Stomach (tissue), 8 donors: ENCODE measurements at regions not wholly inside any gene's neighbourhood (a gene's known extent, or its start where the extent isn't known, plus 50 kb on each side); places are given as distances from the start of the nearest gene placed in this dataset.

Experiments used
- DNase-seq, 2 donors: peaks; one replicate each; pipeline versions ENCODE4 v3.0.0 to v3.0.0-alpha.2; 2013 to 2019
- H3K27ac ChIP-seq, 5 donors: fragments of 200-600 bp in 4 of 5; sonication (generic) in 4 of 5; one replicate each; pipeline ENCODE4 v1.5.1; 2013 to 2019; ENCODE audit warnings: mild to moderate bottlenecking in 1 of 5, moderate library complexity in 1 of 5
- H3K27me3 ChIP-seq, 3 donors: fragments of 200-600 bp; sonication (generic); one replicate each; pipeline ENCODE4 v1.5.1; 2017 to 2019; ENCODE audit warnings: mixed run types in 1 of 3
- H3K36me3 ChIP-seq, 4 donors: fragments of 200-600 bp; sonication (generic); 1 replicate in 3 of 4; 2 replicates in 1 of 4; pipeline ENCODE4 v1.5.1; 2016 to 2019
- H3K4me1 ChIP-seq, 4 donors: fragments of 200-600 bp; sonication (generic); one replicate each; pipeline ENCODE4 v1.5.1; 2016 to 2019
- H3K4me3 ChIP-seq, 4 donors: fragments of 200-600 bp; sonication (generic) in 3 of 4; one replicate each; pipeline ENCODE4 v1.5.1; 2016 to 2019; ENCODE audit warnings: mild to moderate bottlenecking in 1 of 4
- H3K9me3 ChIP-seq, 4 donors: fragments of 200-600 bp; sonication (generic); one replicate each; pipeline ENCODE4 v1.5.1; 2016 to 2019
- CTCF ChIP-seq, 7 experiments: fragments of 450-650 bp in 4 of 7; fragments of 200-600 bp in 3 of 7; sonication (generic) in 3 of 7; IDR thresholded peaks; one replicate each; pipeline ENCODE4 v1.5.1; 2016 to 2019; ENCODE audit warnings: antibody characterized with exemption in 7 of 7, control low read depth in 2 of 7, mild to moderate bottlenecking in 1 of 7
- EP300 ChIP-seq: sonication (generic); formaldehyde crosslinking; IDR thresholded peaks from one replicate; pipeline ENCODE4 v1.6.1; 2017; ENCODE audit warnings: antibody characterized with exemption
- POLR2A ChIP-seq, 4 donors: fragments of 450-650 bp; IDR thresholded peaks; one replicate each; pipeline ENCODE4 v1.6.1; 2016; ENCODE audit warnings: antibody characterized with exemption in 4 of 4, control low read depth in 2 of 4, mild to moderate bottlenecking in 1 of 4, moderate library complexity in 1 of 4
- POLR2AphosphoS5 ChIP-seq, 3 donors: sonication (generic); formaldehyde crosslinking; IDR thresholded peaks; one replicate each; pipeline ENCODE4 v1.6.1; 2016; ENCODE audit warnings: antibody characterized with exemption in 3 of 3
- WGBS, 5 donors: extraction: QIAGEN DNeasy Blood & Tissue Kit in 3 of 5; methylation state at CpG; one replicate each; pipeline versions ENCODE4 v1.1.5 to v1.1.7; 2013 to 2018; 5-methylcytosine and 5-hydroxymethylcytosine counted together
- intact Hi-C: fragments of 100-400 bp; cut with DNase I; formaldehyde crosslinking; loops from one replicate; pipeline ENCODE4 v1.15.1; 2023; ENCODE audit warnings: low total_unique reads
- donor health status: healthy with polysubstance abuse.
- donor health status: Bipolar disorder and iron deficiency.
- donor health status: healthy.

GRCh38 chr12:107477018-107477417 lies 208.6 kb upstream of the PWP1 start:
- TF ChIP-seq EP300 = no peak
- no peak for TF ChIP-seq CTCF (IDR thresholded peaks at IDR 0.05)
- no peak for TF ChIP-seq POLR2AphosphoS5 (IDR thresholded peaks at IDR 0.05)
- TF ChIP-seq POLR2A (IDR thresholded peaks at IDR 0.05) = no peak
- no peak for DNase-seq
- intact Hi-C loops = no loop called here
- Histone ChIP-seq H3K9me3 (no peaks in the 10 kb centered on the region), H3K27me3 (peaks cover 0 to 15% (median 0%) of the 10 kb centered on the region in 3 donors), H3K4me3 (no peak overlapping the region), H3K36me3 (no peaks in the 10 kb centered on the region), H3K4me1 (no peaks in the 10 kb centered on the region), H3K27ac (no peak overlapping the region)
- 86 to 88% (median 87%) methylated on average over 7 of the region's 7 CpGs for WGBS, 5 donors

- Histone ChIP-seq H3K9me3 (no peaks in the 10 kb centered on the region), H3K27ac (no peak overlapping the region), H3K27me3 (peaks cover 0 to 22% (median 0%) of the 10 kb centered on the region in 3 donors), H3K36me3 (no peaks in the 10 kb centered on the region), H3K4me3 (no peak overlapping the region), H3K4me1 (no peaks in the 10 kb centered on the region)
- no peak for TF ChIP-seq POLR2AphosphoS5 (IDR thresholded peaks at IDR 0.05)
- TF ChIP-seq EP300 = no peak
- no peak for TF ChIP-seq POLR2A (IDR thresholded peaks at IDR 0.05)
- TF ChIP-seq CTCF (IDR thresholded peaks at IDR 0.05) = no peak
- intact Hi-C loops = no loop called here
- no peak for DNase-seq
- 80 to 95% (median 90%) methylated on average over 2 of the region's 2 CpGs for WGBS, 5 donors
Observed at GRCh38 chr12:107477947-107478610, 207.5 kb upstream of the PWP1 start.

GRCh38 chr12:107478881-107479280 lies 206.7 kb upstream of the PWP1 start:
- Histone ChIP-seq H3K4me1 (no peaks in the 10 kb centered on the region), H3K27ac (no peak overlapping the region), H3K9me3 (no peaks in the 10 kb centered on the region), H3K27me3 (peaks cover 0 to 27% (median 0%) of the 10 kb centered on the region in 3 donors), H3K4me3 (no peak overlapping the region), H3K36me3 (no peaks in the 10 kb centered on the region)
- intact Hi-C loops = no loop called here
- TF ChIP-seq POLR2A (IDR thresholded peaks at IDR 0.05) = no peak
- TF ChIP-seq CTCF (IDR thresholded peaks at IDR 0.05) = no peak
- no peak for TF ChIP-seq EP300
- no peak for TF ChIP-seq POLR2AphosphoS5 (IDR thresholded peaks at IDR 0.05)
- DNase-seq = no peak
- WGBS, 5 donors = 79 to 93% (median 93%) methylated on average over 1 of the region's 1 CpG

GRCh38 chr12:107480836-107481608 lies 204.6 kb upstream of the PWP1 start:
- no peak overlapping the region for H3K4me3 ChIP-seq

More at GRCh38 chr12:107480836-107481608, 204.6 kb upstream of the PWP1 start:
- 66 to 78% (median 75%) methylated on average over 4 of the region's 4 CpGs for WGBS, 5 donors
- no peaks in the 10 kb centered on the region for H3K9me3 ChIP-seq
- intact Hi-C loops = no loop called here
- peaks cover 0 to 33% (median 0%) of the 10 kb centered on the region in 3 donors for H3K27me3 ChIP-seq
- no peak overlapping the region for H3K27ac ChIP-seq
- DNase-seq = no peak
- peaks cover 0 to 10% (median 3%) of the 10 kb centered on the region in 4 donors for H3K4me1 ChIP-seq
- H3K36me3 ChIP-seq = no peaks in the 10 kb centered on the region
- TF ChIP-seq POLR2A (IDR thresholded peaks at IDR 0.05) = no peak
- TF ChIP-seq CTCF (IDR thresholded peaks at IDR 0.05) = no peak
- TF ChIP-seq EP300 = no peak
- no peak for TF ChIP-seq POLR2AphosphoS5 (IDR thresholded peaks at IDR 0.05)
